Right lung (tissue), 2 donors: ENCODE measurements at regions not wholly inside any gene's neighbourhood (a gene's known extent, or its start where the extent isn't known, plus 50 kb on each side); places are given as distances from the start of the nearest gene placed in this dataset.
"Not testable (repeated sequence)": the region's sequence is repeated elsewhere in the genome, so short reads cannot be mapped to it uniquely, and the experiment has no call there.

ENCODE experiments used
- DNase-seq, 2 donors: peaks; one replicate each; pipeline ENCODE4 v3.0.0-alpha.2; 2013

GRCh38 chr21:27996906-27997305 lies 995.8 kb downstream of the LTN1 start:
- DNase-seq = not testable (repeated sequence)

GRCh38 chr21:27984663-27985325 lies 1007.9 kb downstream of the LTN1 start:
- DNase-seq = not testable (repeated sequence)

- DNase-seq = not testable (repeated sequence)
Observed at GRCh38 chr21:27979446-27979845, 1012.6 kb upstream of the ADAMTS5 start.

GRCh38 chr21:27975514-27975913 lies 1008.6 kb upstream of the ADAMTS5 start:
- no peak for DNase-seq

- not testable (repeated sequence) for DNase-seq
Observed at GRCh38 chr21:27974152-27974551, 1007.3 kb upstream of the ADAMTS5 start.

- not testable (repeated sequence) for DNase-seq
Observed at GRCh38 chr21:27968240-27968639, 1001.4 kb upstream of the ADAMTS5 start.

- no peak for DNase-seq
Observed at GRCh38 chr21:27954543-27955165, 987.8 kb upstream of the ADAMTS5 start.

- DNase-seq = peak; percentile 23 to 31
Observed at GRCh38 chr21:27953340-27954045, 986.6 kb upstream of the ADAMTS5 start.

GRCh38 chr21:27949093-27949492 lies 982.2 kb upstream of the ADAMTS5 start:
- DNase-seq = not testable (repeated sequence)

GRCh38 chr21:27930108-27930767 lies 963.4 kb upstream of the ADAMTS5 start:
- not testable (repeated sequence) for DNase-seq

- DNase-seq = not testable (repeated sequence)
Observed at GRCh38 chr21:27929179-27929578, 962.3 kb upstream of the ADAMTS5 start.

- not testable (repeated sequence) for DNase-seq
Observed at GRCh38 chr21:27928534-27929115, 961.7 kb upstream of the ADAMTS5 start.

GRCh38 chr21:27921421-27921820 lies 954.5 kb upstream of the ADAMTS5 start:
- DNase-seq = not testable (repeated sequence)

GRCh38 chr21:27917966-27918365 lies 951.1 kb upstream of the ADAMTS5 start:
- not testable (repeated sequence) for DNase-seq

GRCh38 chr21:27916326-27916725 lies 949.4 kb upstream of the ADAMTS5 start:
- DNase-seq = not testable (repeated sequence)

- peak in 1 of 2 donors; percentile 14 for DNase-seq
Observed at GRCh38 chr21:27912133-27912532, 945.2 kb upstream of the ADAMTS5 start.

GRCh38 chr21:27909487-27909886 lies 942.6 kb upstream of the ADAMTS5 start:
- DNase-seq = not testable (repeated sequence)

- DNase-seq = not testable (repeated sequence)
Observed at GRCh38 chr21:27908816-27909215, 941.9 kb upstream of the ADAMTS5 start.

GRCh38 chr21:27902904-27903303 lies 936.0 kb upstream of the ADAMTS5 start:
- peak; percentile 73 to 77 for DNase-seq

- DNase-seq = not testable (repeated sequence)
Observed at GRCh38 chr21:27893619-27894018, 926.7 kb upstream of the ADAMTS5 start.

GRCh38 chr21:27891495-27891894 lies 924.6 kb upstream of the ADAMTS5 start:
- DNase-seq = not testable (repeated sequence)
